ENCODE measurements at regions not wholly inside any gene's neighbourhood (a gene's known extent, or its start where the extent isn't known, plus 50 kb on each side); places are given as distances from the start of the nearest gene placed in this dataset.

DNA sequence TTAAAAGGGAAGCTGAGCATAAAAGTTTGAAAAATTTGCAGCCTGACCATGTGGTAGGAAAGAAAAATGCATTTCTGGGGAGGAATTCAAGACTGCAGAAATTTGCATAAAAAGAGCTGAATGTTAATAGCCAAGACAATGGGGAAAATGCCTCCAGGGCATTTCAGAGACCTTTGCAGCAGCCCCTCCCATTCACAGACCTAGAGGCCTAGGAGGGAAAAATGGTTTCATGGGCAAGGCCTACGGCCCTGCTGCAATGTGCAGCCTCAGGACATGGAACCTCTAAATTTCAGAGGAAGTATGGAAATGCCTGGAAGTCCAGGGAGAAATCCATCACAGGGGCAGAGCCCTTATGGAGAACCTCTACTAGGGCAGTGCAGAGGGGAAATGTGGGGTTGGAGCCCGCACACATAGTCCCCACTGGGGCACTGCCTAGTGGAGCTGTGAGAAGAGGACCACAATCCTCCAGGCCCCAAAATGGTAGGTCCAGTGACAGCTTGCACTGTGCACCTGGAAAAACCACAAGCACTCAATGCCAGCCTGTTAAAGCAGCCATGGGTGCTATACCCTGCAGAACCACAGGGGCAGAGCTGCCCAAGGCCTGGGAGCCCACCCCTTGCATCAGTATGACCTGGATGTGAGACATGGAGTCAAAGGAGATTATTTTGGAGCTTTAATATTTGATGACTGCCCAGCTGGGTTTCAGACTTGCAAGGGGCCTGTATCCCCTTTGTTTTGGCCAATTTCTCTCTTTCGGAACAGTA lies 243.8 kb downstream of the DNAJB9 start:
- TF ChIP-seq, protein P1, sequence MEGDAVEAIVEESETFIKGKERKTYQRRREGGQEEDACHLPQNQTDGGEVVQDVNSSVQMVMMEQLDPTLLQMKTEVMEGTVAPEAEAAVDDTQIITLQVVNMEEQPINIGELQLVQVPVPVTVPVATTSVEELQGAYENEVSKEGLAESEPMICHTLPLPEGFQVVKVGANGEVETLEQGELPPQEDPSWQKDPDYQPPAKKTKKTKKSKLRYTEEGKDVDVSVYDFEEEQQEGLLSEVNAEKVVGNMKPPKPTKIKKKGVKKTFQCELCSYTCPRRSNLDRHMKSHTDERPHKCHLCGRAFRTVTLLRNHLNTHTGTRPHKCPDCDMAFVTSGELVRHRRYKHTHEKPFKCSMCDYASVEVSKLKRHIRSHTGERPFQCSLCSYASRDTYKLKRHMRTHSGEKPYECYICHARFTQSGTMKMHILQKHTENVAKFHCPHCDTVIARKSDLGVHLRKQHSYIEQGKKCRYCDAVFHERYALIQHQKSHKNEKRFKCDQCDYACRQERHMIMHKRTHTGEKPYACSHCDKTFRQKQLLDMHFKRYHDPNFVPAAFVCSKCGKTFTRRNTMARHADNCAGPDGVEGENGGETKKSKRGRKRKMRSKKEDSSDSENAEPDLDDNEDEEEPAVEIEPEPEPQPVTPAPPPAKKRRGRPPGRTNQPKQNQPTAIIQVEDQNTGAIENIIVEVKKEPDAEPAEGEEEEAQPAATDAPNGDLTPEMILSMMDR (conservative IDR thresholded peaks at IDR 0.05; ENCODE audit: low read depth, low read length), result no peak
- TF ChIP-seq BHLHE40 (IDR thresholded peaks at IDR 0.05; ENCODE audit: low read depth, low read length), result no peak
- TF ChIP-seq RCOR1 (IDR thresholded peaks at IDR 0.05; ENCODE audit: insufficient replicate concordance, low read length), result no peak
- no peak for TF ChIP-seq FOS (IDR thresholded peaks at IDR 0.05; ENCODE audit: low read depth, low read length)
- TF ChIP-seq CEBPB (IDR thresholded peaks at IDR 0.05; ENCODE audit: low read depth, low read length), result no peak
- no peak for TF ChIP-seq MAZ (IDR thresholded peaks at IDR 0.05; ENCODE audit: borderline replicate concordance, low read depth, low read length)
- no peak for TF ChIP-seq POLR2A (IDR thresholded peaks at IDR 0.05; ENCODE audit: low read depth, low read length)
- TF ChIP-seq MXI1 (IDR thresholded peaks at IDR 0.05; ENCODE audit: borderline replicate concordance, low read depth, low read length), result no peak
- TF ChIP-seq MAFK (IDR thresholded peaks at IDR 0.05; ENCODE audit: low read depth, low read length), result no peak
- TF ChIP-seq RAD21 (IDR thresholded peaks at IDR 0.05; ENCODE audit: low read length), result no peak
- no peak for TF ChIP-seq RFX5 (IDR thresholded peaks at IDR 0.05; ENCODE audit: low read depth, low read length)
